ENCODE measurements at regions not wholly inside any gene's neighbourhood (a gene's known extent, or its start where the extent isn't known, plus 50 kb on each side); places are given as distances from the start of the nearest gene placed in this dataset.

DNA sequence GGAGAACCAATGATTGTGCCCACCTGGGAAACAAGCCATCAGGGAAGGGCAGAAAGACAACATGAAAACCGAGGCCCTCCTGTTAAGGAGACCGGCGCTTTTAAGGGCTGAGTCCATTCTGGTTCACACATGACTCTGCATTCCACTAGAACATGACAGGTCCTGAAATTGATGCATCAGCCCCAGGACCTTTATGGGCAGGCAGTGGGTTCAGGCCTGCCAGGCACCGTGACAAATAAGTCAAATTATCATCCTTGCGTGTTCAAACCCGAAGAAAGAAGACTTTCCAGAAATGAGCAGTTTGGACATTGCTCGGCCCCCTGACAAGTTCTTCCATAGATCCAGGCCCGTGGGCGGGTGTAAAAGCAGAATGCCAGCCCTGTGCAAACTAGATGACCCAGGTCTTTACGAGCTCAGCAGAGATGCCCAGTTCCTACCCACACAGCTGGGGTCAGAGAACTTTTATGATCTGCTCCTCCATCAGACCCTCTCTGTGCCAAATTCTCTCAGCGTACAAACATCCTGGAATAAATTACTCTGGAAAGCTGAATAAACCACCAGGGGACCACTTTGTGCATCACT is 295.5 kb upstream of the WWC1 start:
- Histone ChIP-seq H3K9me3 (ENCODE audit: control insufficient read depth in 4 of 4, low read length in 3 of 4) (no peaks in the 10 kb centered on the region), H3K4me1 (ENCODE audit: control insufficient read depth in 4 of 4, insufficient read depth in 4 of 4, low read length in 3 of 4) (no peaks in the 10 kb centered on the region), H3K27ac (ENCODE audit: low read depth in 1 of 2, low read length in 2 of 2) (no peak overlapping the region), H3K9ac (ENCODE audit: low read depth in 1 of 2, low read length in 2 of 2) (no peak overlapping the region), H3K36me3 (ENCODE audit: control insufficient read depth in 4 of 4, insufficient read depth in 3 of 4, low read depth in 1 of 4, low read length in 3 of 4) (no peaks in the 10 kb centered on the region), H3K4me3 (ENCODE audit: low read depth in 1 of 3, low read length in 3 of 3) (no peak overlapping the region), H3K27me3 (ENCODE audit: control insufficient read depth in 4 of 4, insufficient read depth in 4 of 4, low read length in 3 of 4) (peaks cover 0 to 3% (median 0%) of the 10 kb centered on the region in 4 donors)
- DNase-seq (ENCODE audit: low spot score) = no peak
- 88% methylated on average over 11 of the region's 11 CpGs for WGBS
- TF ChIP-seq REST (IDR thresholded peaks at IDR 0.05) = no peak
- TF ChIP-seq FOXA1 (IDR thresholded peaks at IDR 0.05) = no peak
- no peak for TF ChIP-seq NR2F2 (IDR thresholded peaks at IDR 0.05)
- no peak for TF ChIP-seq EGR1 (IDR thresholded peaks at IDR 0.05; ENCODE audit: low read depth in 2 of 2)
- TF ChIP-seq SP1 (IDR thresholded peaks at IDR 0.05) = no peak
- TF ChIP-seq HNF4A (conservative IDR thresholded peaks at IDR 0.05) = no peak
- TF ChIP-seq GABPA (IDR thresholded peaks at IDR 0.05 in 1 of 2, conservative IDR thresholded peaks at IDR 0.05 in 1 of 2) = no peak
- TF ChIP-seq MAX (IDR thresholded peaks at IDR 0.05) = no peak
- no peak for TF ChIP-seq FOXA2 (IDR thresholded peaks at IDR 0.05)
- TF ChIP-seq CTCF (IDR thresholded peaks at IDR 0.05; ENCODE audit: low read depth, low read length, missing input control) = no peak
- TF ChIP-seq RXRA (IDR thresholded peaks at IDR 0.05) = no peak

DNA sequence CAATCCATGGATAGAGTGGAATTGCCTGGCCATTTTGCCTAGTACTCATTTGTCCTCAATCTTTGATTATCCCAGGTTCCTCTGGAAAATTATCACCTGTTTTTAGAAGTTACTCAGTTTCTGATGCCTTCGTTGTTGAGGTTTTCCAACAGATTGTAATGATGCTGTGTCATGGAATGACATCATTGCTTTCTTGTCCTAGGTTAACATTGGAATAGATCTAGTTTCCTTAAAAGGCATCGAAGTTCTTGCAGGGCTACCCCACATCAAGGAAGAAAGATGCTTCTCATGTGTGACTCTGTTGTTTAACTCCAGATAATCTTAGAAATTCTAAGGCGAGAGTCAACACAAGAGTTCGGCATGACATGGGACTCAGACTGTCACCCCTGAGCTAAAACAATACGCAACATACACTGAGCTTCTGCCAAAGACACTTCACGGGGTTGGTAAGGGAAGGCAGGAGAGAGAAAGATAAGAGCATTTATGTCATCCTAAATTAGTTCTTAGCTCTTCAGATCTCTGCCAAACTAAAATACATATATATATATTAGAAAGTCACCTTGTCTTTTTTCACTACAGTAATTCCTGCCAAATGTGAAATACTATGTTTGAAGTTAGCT is 293.2 kb upstream of the WWC1 start:
- TF ChIP-seq REST (IDR thresholded peaks at IDR 0.05) = no peak

More for the DNA sequence above, 293.2 kb upstream of the WWC1 start:
- Histone ChIP-seq H3K27ac (ENCODE audit: low read depth in 1 of 2, low read length in 2 of 2) (no peak overlapping the region), H3K9me3 (ENCODE audit: control insufficient read depth in 4 of 4, low read length in 3 of 4) (no peaks in the 10 kb centered on the region), H3K36me3 (ENCODE audit: control insufficient read depth in 4 of 4, insufficient read depth in 3 of 4, low read depth in 1 of 4, low read length in 3 of 4) (no peaks in the 10 kb centered on the region), H3K27me3 (ENCODE audit: control insufficient read depth in 4 of 4, insufficient read depth in 4 of 4, low read length in 3 of 4) (no peaks in the 10 kb centered on the region), H3K4me1 (ENCODE audit: control insufficient read depth in 4 of 4, insufficient read depth in 4 of 4, low read length in 3 of 4) (no peaks in the 10 kb centered on the region), H3K9ac (ENCODE audit: low read depth in 1 of 2, low read length in 2 of 2) (no peak overlapping the region), H3K4me3 (ENCODE audit: low read depth in 1 of 3, low read length in 3 of 3) (no peak overlapping the region)
- DNase-seq (ENCODE audit: low spot score) = no peak
- WGBS = 74% methylated on average over 6 of the region's 6 CpGs

Data from liver (tissue), 8 donors.